ENCODE measurements at regions not wholly inside any gene's neighbourhood (a gene's known extent, or its start where the extent isn't known, plus 50 kb on each side); places are given as distances from the start of the nearest gene placed in this dataset.

DNA sequence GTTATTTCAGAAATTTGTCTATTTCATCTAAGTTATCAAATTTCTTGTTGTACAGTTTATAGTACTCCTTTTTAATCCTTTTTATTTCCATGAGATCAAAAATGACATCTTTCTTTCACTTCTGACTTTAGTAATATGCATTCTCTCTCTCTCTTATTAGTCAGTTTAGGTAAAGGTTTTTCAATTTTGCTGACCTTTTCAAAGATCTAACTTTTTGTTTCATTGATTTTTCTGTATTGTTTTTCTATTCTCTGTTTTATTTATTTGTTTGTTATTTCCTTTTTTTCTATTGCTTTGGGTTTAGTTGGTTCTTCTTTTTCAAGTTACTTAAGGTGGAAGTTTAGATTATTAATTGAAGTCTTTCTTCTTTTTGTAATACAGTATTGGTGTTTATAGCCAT lies 294.2 kb downstream of the CCDC85A start:
- no peaks in the 10 kb centered on the region for H3K36me3 Mint-ChIP-seq (ENCODE audit: insufficient read depth, unreplicated experiment)
- no TSS peak for BruUV-seq (replicated peaks)
- H3K4me3 Mint-ChIP-seq (ENCODE audit: unreplicated experiment), result no peak overlapping the region
- TF ChIP-seq, protein P1, sequence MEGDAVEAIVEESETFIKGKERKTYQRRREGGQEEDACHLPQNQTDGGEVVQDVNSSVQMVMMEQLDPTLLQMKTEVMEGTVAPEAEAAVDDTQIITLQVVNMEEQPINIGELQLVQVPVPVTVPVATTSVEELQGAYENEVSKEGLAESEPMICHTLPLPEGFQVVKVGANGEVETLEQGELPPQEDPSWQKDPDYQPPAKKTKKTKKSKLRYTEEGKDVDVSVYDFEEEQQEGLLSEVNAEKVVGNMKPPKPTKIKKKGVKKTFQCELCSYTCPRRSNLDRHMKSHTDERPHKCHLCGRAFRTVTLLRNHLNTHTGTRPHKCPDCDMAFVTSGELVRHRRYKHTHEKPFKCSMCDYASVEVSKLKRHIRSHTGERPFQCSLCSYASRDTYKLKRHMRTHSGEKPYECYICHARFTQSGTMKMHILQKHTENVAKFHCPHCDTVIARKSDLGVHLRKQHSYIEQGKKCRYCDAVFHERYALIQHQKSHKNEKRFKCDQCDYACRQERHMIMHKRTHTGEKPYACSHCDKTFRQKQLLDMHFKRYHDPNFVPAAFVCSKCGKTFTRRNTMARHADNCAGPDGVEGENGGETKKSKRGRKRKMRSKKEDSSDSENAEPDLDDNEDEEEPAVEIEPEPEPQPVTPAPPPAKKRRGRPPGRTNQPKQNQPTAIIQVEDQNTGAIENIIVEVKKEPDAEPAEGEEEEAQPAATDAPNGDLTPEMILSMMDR (IDR thresholded peaks at IDR 0.05; ENCODE audit: unreplicated experiment), result no peak
- intact Hi-C loops (cut with micrococcal nuclease), result loop anchor here (10.0 kb wide), 1 partner anchor 267 kb away; no protein-coding TSS in a partner anchor
- no peak for DNase-seq (ENCODE audit: unreplicated experiment)
- no peaks in the 10 kb centered on the region for H3K9me3 Mint-ChIP-seq (ENCODE audit: unreplicated experiment)
- H3K27me3 Mint-ChIP-seq (ENCODE audit: insufficient read depth, unreplicated experiment), result no peaks in the 10 kb centered on the region
- peaks cover 13% of the 10 kb centered on the region for H3K4me1 Mint-ChIP-seq (ENCODE audit: insufficient read depth, unreplicated experiment)
- ChIA-PET CTCF (no interaction called here), POLR2A (no interaction called here)
- no peak overlapping the region for H3K27ac Mint-ChIP-seq (ENCODE audit: low read depth, unreplicated experiment)

DNA sequence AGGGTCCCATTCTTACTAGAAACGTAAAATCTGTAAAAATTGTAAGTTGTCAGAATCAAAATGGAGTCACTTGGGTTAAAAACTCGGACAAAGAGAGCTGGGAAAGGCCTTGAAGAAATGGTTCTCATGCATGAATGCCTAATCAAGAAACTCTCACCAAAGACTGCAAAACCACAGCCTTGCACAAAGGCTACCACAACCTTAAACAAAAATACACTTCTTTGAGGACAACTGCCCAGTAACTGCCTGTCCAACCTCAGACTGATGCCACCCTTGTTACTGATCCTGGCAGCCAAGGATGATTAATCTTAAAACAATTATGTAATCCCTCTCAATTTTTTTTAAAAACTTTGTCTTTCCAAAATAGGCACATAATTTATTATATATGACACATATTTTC lies 299.3 kb downstream of the CCDC85A start:
- Mint-ChIP-seq H3K27ac (ENCODE audit: low read depth, unreplicated experiment) (no peak overlapping the region), H3K36me3 (ENCODE audit: insufficient read depth, unreplicated experiment) (no peaks in the 10 kb centered on the region), H3K4me1 (ENCODE audit: insufficient read depth, unreplicated experiment) (no peaks in the 10 kb centered on the region), H3K27me3 (ENCODE audit: insufficient read depth, unreplicated experiment) (no peaks in the 10 kb centered on the region), H3K9me3 (ENCODE audit: unreplicated experiment) (peaks cover 5% of the 10 kb centered on the region), H3K4me3 (ENCODE audit: unreplicated experiment) (no peak overlapping the region)
- TF ChIP-seq, protein P1 (IDR thresholded peaks at IDR 0.05; ENCODE audit: unreplicated experiment), result no peak
- ChIA-PET CTCF (no interaction called here), POLR2A (no interaction called here)
- no TSS peak for BruUV-seq (replicated peaks)
- intact Hi-C loops (cut with micrococcal nuclease), result no loop called here
- no peak for DNase-seq (ENCODE audit: unreplicated experiment)

DNA sequence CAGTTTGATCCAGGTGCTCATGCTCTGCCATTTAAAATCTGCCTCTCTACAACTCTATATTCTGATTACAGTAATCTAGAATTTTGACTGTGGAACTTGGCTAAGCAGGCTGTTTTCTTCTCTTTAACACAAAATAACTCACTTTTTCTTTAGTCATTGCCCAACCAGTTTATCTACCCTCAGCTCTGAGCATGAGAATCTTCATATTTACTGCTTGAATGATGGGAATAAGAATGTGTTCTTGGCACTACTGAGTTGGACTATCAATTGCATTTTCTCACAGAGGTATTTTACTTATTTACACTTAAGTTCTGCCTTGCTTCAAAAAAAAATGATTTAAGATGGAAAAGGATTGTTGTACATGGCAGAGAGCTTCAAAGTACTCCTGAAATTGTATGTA lies 301.1 kb downstream of the CCDC85A start:
- intact Hi-C loops (cut with micrococcal nuclease), result no loop called here
- no peaks in the 10 kb centered on the region for H3K4me1 Mint-ChIP-seq (ENCODE audit: insufficient read depth, unreplicated experiment)
- H3K27me3 Mint-ChIP-seq (ENCODE audit: insufficient read depth, unreplicated experiment), result no peaks in the 10 kb centered on the region
- no peak for DNase-seq (ENCODE audit: unreplicated experiment)
- H3K4me3 Mint-ChIP-seq (ENCODE audit: unreplicated experiment), result no peak overlapping the region
- peaks cover 10% of the 10 kb centered on the region for H3K9me3 Mint-ChIP-seq (ENCODE audit: unreplicated experiment)
- ChIA-PET CTCF (interaction anchor here (0.5 to 0.6 kb wide), 2 partner anchors 36 to 251 kb away, joined by 3 read pairs; no protein-coding TSS in a partner anchor), POLR2A (interaction anchor here (1.0 to 1.1 kb wide), 2 partner anchors 36 to 692 kb away, joined by 3 read pairs; no protein-coding TSS in a partner anchor)
- BruUV-seq (replicated peaks), result no TSS peak
- TF ChIP-seq, protein P1 (IDR thresholded peaks at IDR 0.05; ENCODE audit: unreplicated experiment), result no peak
- H3K27ac Mint-ChIP-seq (ENCODE audit: low read depth, unreplicated experiment), result no peak overlapping the region
- no peaks in the 10 kb centered on the region for H3K36me3 Mint-ChIP-seq (ENCODE audit: insufficient read depth, unreplicated experiment)

DNA sequence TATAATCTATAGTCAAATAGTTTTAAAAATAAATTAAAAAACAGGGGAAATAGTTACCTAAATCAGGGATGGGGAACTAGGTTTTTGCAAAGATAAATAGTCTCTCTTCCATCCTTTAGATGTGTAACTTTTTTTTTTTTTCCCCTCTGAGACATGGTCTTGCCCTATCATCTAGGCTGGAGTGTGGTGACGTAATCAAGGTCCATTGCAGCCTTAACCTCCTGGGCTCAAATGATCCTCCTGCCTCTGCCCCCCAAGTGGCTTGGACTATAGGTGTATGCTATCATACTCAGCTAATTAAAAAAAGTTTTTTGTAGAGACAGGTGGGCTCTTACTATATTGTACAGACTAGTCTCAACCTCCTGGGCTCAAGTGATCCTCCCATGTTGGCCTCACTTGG lies 316.5 kb downstream of the CCDC85A start:
- TF ChIP-seq, protein P1 (IDR thresholded peaks at IDR 0.05; ENCODE audit: unreplicated experiment), result no peak
- BruUV-seq (replicated peaks), result no TSS peak
- intact Hi-C loops (cut with micrococcal nuclease), result no loop called here
- no peaks in the 10 kb centered on the region for H3K36me3 Mint-ChIP-seq (ENCODE audit: insufficient read depth, unreplicated experiment)
- H3K9me3 Mint-ChIP-seq (ENCODE audit: unreplicated experiment), result no peaks in the 10 kb centered on the region
- no peaks in the 10 kb centered on the region for H3K27me3 Mint-ChIP-seq (ENCODE audit: insufficient read depth, unreplicated experiment)
- CTCF ChIA-PET, result interaction anchor here (0.6 kb wide), 1 partner anchor 183 kb away, joined by 4 read pairs; no protein-coding TSS in a partner anchor
- DNase-seq (ENCODE audit: unreplicated experiment), result no peak
- POLR2A ChIA-PET, result no interaction called here
- H3K4me1 Mint-ChIP-seq (ENCODE audit: insufficient read depth, unreplicated experiment), result no peaks in the 10 kb centered on the region
- H3K27ac Mint-ChIP-seq (ENCODE audit: low read depth, unreplicated experiment), result no peak overlapping the region
- no peak overlapping the region for H3K4me3 Mint-ChIP-seq (ENCODE audit: unreplicated experiment)
